Testis (tissue), 2 donors: ENCODE measurements at regions not wholly inside any gene's neighbourhood (a gene's known extent, or its start where the extent isn't known, plus 50 kb on each side); places are given as distances from the start of the nearest gene placed in this dataset.

Experiments used
- POLR2A ChIP-seq: fragments of 450-650 bp; IDR thresholded peaks from one replicate; pipeline ENCODE4 v1.6.1; 2017; ENCODE audit warnings: antibody characterized with exemption, mild to moderate bottlenecking, moderate library complexity
- TF ChIP-seq, protein P1 (sequence below), 3 experiments: fragments of 450-650 bp in 2 of 3; fragments of 200-600 bp in 1 of 3; sonication (generic) in 1 of 3; IDR thresholded peaks; one replicate each; pipeline ENCODE4 v1.5.1; 2016 to 2019; ENCODE audit warnings: antibody characterized with exemption in 3 of 3, mild to moderate bottlenecking in 2 of 3, moderate library complexity in 1 of 3

GRCh38 chr2:142462306-142462705 is 331.5 kb upstream of the LRP1B start:
- TF ChIP-seq, protein P1, sequence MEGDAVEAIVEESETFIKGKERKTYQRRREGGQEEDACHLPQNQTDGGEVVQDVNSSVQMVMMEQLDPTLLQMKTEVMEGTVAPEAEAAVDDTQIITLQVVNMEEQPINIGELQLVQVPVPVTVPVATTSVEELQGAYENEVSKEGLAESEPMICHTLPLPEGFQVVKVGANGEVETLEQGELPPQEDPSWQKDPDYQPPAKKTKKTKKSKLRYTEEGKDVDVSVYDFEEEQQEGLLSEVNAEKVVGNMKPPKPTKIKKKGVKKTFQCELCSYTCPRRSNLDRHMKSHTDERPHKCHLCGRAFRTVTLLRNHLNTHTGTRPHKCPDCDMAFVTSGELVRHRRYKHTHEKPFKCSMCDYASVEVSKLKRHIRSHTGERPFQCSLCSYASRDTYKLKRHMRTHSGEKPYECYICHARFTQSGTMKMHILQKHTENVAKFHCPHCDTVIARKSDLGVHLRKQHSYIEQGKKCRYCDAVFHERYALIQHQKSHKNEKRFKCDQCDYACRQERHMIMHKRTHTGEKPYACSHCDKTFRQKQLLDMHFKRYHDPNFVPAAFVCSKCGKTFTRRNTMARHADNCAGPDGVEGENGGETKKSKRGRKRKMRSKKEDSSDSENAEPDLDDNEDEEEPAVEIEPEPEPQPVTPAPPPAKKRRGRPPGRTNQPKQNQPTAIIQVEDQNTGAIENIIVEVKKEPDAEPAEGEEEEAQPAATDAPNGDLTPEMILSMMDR (IDR thresholded peaks at IDR 0.05): no peak
- TF ChIP-seq POLR2A: no peak
